ENCODE measurements at regions not wholly inside any gene's neighbourhood (a gene's known extent, or its start where the extent isn't known, plus 50 kb on each side); places are given as distances from the start of the nearest gene placed in this dataset.
"Not testable (repeated sequence)": the region's sequence is repeated elsewhere in the genome, so short reads cannot be mapped to it uniquely, and the experiment has no call there.

- no peak for DNase-seq
Observed at GRCh38 chr9:78882481-78882880, 585.6 kb downstream of the PSAT1 start.

GRCh38 chr9:78884611-78885150, 587.8 kb downstream of the PSAT1 start:
- no peak for DNase-seq

- DNase-seq = no peak
Observed at GRCh38 chr9:78892182-78892581, 595.3 kb downstream of the PSAT1 start.

GRCh38 chr9:78892769-78893168, 595.8 kb downstream of the PSAT1 start:
- DNase-seq = no peak

- DNase-seq = no peak
Observed at GRCh38 chr9:78893774-78894401, 597.0 kb downstream of the PSAT1 start.

- DNase-seq = no peak
Observed at GRCh38 chr9:78896479-78896878, 599.6 kb downstream of the PSAT1 start.

GRCh38 chr9:78898234-78898633, 601.3 kb downstream of the PSAT1 start:
- DNase-seq = no peak

- no peak for DNase-seq
Observed at GRCh38 chr9:78899006-78899405, 602.1 kb downstream of the PSAT1 start.

- no peak for DNase-seq
Observed at GRCh38 chr9:78900500-78900899, 603.6 kb downstream of the PSAT1 start.

GRCh38 chr9:78902051-78902450, 605.1 kb downstream of the PSAT1 start:
- no peak for DNase-seq

GRCh38 chr9:78903581-78903980, 606.7 kb downstream of the PSAT1 start:
- DNase-seq = no peak

- no peak for DNase-seq
Observed at GRCh38 chr9:78904686-78905085, 607.8 kb downstream of the PSAT1 start.

GRCh38 chr9:78905387-78905786, 608.5 kb downstream of the PSAT1 start:
- no peak for DNase-seq

GRCh38 chr9:78905986-78906755, 609.2 kb downstream of the PSAT1 start:
- no peak for DNase-seq

- no peak for DNase-seq
Observed at GRCh38 chr9:78909566-78909965, 612.6 kb downstream of the PSAT1 start.

- not testable (repeated sequence) for DNase-seq
Observed at GRCh38 chr9:78916884-78917283, 620.0 kb downstream of the PSAT1 start.

GRCh38 chr9:78918976-78919375, 622.1 kb downstream of the PSAT1 start:
- no peak for DNase-seq

- DNase-seq = no peak
Observed at GRCh38 chr9:78919701-78920100, 622.8 kb downstream of the PSAT1 start.

GRCh38 chr9:78921341-78921740, 624.4 kb downstream of the PSAT1 start:
- no peak for DNase-seq

- no peak for DNase-seq
Observed at GRCh38 chr9:78923966-78924659, 627.2 kb downstream of the PSAT1 start.

GRCh38 chr9:78927099-78927940, 630.4 kb downstream of the PSAT1 start:
- DNase-seq = no peak

- no peak for DNase-seq
Observed at GRCh38 chr9:78928625-78929405, 631.9 kb downstream of the PSAT1 start.

Measured in suppressor macrophage treated with lipopolysaccharide for 4 hours (primary cell).